ENCODE measurements at regions not wholly inside any gene's neighbourhood (a gene's known extent, or its start where the extent isn't known, plus 50 kb on each side); places are given as distances from the start of the nearest gene placed in this dataset.
"Not testable (repeated sequence)": the region's sequence is repeated elsewhere in the genome, so short reads cannot be mapped to it uniquely, and the experiment has no call there.

- TF ChIP-seq, protein P1, sequence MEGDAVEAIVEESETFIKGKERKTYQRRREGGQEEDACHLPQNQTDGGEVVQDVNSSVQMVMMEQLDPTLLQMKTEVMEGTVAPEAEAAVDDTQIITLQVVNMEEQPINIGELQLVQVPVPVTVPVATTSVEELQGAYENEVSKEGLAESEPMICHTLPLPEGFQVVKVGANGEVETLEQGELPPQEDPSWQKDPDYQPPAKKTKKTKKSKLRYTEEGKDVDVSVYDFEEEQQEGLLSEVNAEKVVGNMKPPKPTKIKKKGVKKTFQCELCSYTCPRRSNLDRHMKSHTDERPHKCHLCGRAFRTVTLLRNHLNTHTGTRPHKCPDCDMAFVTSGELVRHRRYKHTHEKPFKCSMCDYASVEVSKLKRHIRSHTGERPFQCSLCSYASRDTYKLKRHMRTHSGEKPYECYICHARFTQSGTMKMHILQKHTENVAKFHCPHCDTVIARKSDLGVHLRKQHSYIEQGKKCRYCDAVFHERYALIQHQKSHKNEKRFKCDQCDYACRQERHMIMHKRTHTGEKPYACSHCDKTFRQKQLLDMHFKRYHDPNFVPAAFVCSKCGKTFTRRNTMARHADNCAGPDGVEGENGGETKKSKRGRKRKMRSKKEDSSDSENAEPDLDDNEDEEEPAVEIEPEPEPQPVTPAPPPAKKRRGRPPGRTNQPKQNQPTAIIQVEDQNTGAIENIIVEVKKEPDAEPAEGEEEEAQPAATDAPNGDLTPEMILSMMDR (IDR thresholded peaks at IDR 0.05) = not testable (repeated sequence)
- not testable (repeated sequence) for TF ChIP-seq POLR2A (IDR thresholded peaks at IDR 0.05)
Measured at GRCh38 chr1:144021690-144022384, 50.1 kb upstream of the FAM72C start.

All from adrenal gland (tissue), 5 donors.